ENCODE measurements at regions not wholly inside any gene's neighbourhood (a gene's known extent, or its start where the extent isn't known, plus 50 kb on each side); places are given as distances from the start of the nearest gene placed in this dataset.

DNA sequence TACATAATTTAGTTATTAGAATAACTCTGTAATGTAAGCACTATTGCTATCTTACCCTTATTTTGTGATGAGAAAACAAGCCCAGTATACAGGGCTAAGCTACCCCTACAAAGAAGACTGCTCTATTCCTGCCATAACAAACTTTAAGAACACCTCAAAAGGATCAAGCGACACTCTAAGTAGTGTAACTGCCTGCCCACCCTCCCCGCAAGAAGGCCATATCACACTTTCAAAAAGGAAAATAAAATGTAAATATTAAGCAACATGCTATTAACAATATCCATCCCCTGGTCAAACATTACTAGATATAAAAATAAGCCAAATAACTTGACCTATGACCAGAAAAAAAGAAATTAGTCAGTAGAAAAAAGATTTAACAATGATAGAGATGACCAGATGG, 741.7 kb upstream of the CNTNAP5 start:
- Mint-ChIP-seq H3K27ac (no peak overlapping the region), H3K4me1 (ENCODE audit: low read depth) (no peaks in the 10 kb centered on the region), H3K27me3 (ENCODE audit: insufficient read depth) (no peaks in the 10 kb centered on the region), H3K36me3 (ENCODE audit: low read depth) (no peaks in the 10 kb centered on the region), H3K9me3 (no peaks in the 10 kb centered on the region), H3K4me3 (no peak overlapping the region)
- intact Hi-C loops (cut with micrococcal nuclease): no loop called here
- DNase-seq (ENCODE audit: low spot score): no peak

- H3K9me3 Mint-ChIP-seq: peaks cover 5% of the 10 kb centered on the region
- no peak overlapping the region for H3K27ac Mint-ChIP-seq
- H3K4me3 Mint-ChIP-seq: no peak overlapping the region
- H3K27me3 Mint-ChIP-seq (ENCODE audit: insufficient read depth): no peaks in the 10 kb centered on the region
- no peaks in the 10 kb centered on the region for H3K4me1 Mint-ChIP-seq (ENCODE audit: low read depth)
- H3K36me3 Mint-ChIP-seq (ENCODE audit: low read depth): no peaks in the 10 kb centered on the region
- intact Hi-C loops (cut with micrococcal nuclease): no loop called here
- no peak for DNase-seq (ENCODE audit: low spot score)
Observed at GRCh38 chr2:123303731-123304130, 721.4 kb upstream of the CNTNAP5 start.
